Skeletal muscle cell (primary cell): ENCODE measurements at regions not wholly inside any gene's neighbourhood (a gene's known extent, or its start where the extent isn't known, plus 50 kb on each side); places are given as distances from the start of the nearest gene placed in this dataset.

Experiments used
- DNase-seq: peaks from one replicate; pipeline ENCODE4 v3.0.0-alpha.2; 2010; ENCODE audit warnings: low read depth
- H3K4me3 ChIP-seq: 2 replicates; pipeline ENCODE4 v1.5.1; 2011; ENCODE audit warnings: low read depth, mild to moderate bottlenecking, control low read depth, low read length, moderate library complexity

DNA sequence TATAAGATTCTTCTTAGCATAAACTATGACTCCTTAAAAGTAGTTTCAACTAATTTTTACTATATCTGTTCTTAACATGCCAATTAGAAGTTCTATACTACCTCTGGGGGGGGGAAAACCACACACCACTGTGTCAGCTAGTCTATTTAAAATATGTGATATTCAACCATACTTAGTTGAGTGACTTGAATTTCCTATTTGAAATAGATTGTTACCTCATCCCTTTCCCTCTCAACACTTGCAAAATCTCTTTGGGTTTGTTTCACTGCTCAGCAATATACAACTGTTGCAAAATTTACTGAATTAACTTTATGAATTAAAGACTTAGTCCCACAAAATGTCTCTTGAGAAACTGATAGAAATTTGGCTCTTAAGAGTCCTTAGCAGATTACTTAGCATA lies 151.1 kb upstream of the POU5F2 start:
- no peak overlapping the region for H3K4me3 ChIP-seq
- no peak for DNase-seq

DNA sequence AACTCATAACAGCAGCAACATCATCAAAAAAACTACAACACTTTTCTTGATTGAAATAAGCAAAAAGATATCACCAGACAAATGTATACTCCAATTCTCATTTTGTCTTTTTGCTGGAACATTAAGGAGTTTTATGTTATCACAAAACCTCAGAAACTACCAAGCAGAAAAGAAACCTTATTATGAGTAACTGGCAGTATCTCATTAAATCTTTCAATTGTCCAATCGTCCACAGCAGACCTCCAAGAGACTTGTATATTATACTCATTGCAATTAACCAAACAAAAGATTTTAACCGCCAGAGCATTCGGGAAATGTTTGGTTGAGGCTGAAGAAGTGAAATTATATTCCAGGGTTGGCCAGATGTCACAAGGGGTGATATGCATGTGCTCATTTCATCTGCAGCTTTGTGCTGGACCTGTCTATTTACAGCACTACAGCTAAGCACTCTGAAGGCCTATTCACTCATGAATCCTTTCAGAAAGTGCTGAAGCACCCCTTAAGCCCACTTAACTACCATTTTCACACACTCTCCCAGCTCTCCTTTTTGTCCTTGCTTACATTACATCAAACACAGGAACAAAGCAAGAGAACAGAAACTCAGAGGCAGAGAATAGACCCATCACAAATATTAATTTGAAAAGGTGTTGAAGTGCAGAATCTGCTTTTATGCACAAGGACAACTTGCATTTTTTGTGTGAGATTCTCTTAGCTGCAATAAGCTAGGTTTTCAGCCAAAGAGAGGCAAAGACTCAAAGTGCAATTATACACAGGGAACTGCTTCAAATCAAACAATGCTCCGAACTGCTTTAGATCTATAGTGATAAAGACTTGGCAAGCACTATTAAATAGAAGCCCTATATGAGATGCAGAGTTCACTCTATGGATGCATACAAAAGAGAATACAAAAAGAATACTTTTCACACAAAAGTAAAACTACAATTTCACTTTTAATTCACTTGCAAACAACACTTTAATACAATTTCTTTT lies 150.4 kb upstream of the POU5F2 start:
- no peak for DNase-seq
- no peak overlapping the region for H3K4me3 ChIP-seq

DNA sequence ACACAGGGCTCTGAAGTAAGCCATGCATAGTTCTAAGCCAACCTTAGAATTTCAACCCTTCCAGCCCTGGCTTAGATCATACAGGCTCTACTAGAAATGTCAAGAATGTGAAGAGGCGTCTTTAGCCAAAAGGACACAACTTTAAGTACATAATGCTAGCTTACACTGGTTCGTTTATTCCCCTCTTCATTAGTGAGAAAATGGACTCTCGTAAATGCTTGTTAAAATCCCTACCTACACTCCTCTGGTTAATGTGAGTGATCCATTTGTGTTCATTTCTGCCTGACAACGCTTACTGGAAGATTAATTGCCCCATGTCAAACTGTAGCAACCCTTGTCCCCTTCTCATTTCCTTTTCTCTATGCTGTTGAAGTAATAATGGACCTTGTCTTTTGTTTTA lies 149.3 kb upstream of the POU5F2 start:
- H3K4me3 ChIP-seq = no peak overlapping the region
- no peak for DNase-seq

DNA sequence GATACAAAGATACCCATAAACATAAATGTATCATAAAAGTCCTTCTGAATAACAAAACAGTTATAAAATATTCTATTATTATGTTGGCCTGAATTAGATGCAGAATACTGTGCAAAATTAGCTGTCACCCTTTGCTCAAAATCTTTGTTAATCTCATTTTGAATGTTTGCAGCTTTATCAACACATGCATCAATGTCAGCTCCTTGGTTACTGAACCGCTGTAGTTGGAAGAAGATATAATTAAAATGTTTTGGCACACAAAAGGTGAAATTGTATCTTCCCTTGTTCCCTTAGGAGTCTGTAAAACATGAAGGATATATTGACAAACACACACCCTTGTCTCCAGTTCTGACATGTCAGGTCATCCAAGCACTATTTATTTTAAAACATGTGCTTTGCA lies 146.3 kb upstream of the POU5F2 start:
- H3K4me3 ChIP-seq = no peak overlapping the region
- DNase-seq = no peak

DNA sequence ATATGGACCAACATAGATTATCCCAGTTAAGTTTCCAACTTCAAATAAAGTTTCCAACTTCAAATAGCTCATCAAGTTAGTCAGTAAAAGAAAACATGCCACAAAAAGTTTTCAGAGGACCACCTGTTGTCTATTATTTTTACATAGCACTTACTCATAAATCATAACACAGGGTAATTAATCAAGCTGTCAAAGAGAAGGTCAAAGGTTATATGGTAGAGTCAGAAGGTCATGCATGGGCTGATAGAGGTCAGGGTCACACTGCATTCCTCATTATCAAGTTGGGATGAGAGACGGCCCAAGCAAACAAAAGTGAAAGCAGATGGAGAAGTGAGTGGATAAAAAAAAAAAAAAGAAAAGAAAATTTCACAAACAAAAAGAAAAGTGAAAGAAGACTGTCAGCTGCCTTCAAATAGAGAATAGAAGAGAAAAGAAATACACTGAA lies 145.5 kb upstream of the POU5F2 start:
- no peak for DNase-seq
- no peak overlapping the region for H3K4me3 ChIP-seq

DNA sequence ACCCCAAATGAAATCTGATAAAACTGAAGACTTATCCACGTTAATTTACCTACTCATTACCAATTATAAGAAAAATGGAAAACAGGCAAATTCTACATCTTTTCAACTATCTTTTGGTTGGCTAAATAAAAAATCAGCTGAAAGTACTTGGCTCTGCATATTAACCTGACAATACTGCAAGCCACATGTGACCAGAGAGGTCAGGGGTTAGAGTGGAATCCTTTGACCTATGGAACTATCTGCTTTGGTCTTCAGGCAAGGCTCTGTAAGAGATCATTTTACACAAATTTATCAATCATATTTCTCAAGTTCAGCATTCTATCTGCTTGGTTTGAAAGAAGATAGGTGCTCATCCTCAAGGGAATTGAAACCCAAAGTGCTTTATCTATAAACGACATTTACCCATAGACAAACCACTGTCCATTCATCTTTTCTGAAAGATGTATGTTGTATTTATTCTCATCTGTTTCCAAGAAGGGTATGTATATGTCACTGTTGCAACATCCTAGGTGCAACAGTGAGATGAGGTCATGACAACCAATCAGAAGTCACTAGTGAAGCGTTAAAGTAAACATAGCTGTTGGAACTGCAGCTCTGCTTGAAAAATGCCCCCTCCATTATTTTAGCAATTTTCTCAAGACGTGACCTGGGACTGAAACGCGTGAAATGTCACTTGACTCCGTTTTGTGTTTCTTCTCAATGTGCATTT lies 144.9 kb upstream of the POU5F2 start:
- no peak for DNase-seq
- H3K4me3 ChIP-seq = no peak overlapping the region

DNA sequence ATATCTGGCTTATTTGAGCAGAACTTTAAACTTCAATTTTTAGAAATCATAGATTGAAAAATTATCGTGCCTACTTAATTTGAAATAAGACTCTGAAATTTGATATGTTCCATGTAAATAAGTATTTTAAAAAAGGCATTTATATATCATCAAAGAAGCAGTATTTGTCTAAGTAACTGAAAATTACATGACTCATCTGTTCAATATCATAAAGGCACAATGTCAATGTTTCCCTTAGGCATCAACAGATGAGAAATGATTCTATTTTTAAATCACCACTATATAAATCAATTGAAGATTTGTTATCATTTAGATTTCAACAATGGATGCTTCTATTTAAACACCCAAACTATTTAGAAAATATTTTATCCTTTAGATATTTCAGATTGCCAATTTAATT lies 142.9 kb upstream of the POU5F2 start:
- no peak for DNase-seq
- H3K4me3 ChIP-seq = no peak overlapping the region

DNA sequence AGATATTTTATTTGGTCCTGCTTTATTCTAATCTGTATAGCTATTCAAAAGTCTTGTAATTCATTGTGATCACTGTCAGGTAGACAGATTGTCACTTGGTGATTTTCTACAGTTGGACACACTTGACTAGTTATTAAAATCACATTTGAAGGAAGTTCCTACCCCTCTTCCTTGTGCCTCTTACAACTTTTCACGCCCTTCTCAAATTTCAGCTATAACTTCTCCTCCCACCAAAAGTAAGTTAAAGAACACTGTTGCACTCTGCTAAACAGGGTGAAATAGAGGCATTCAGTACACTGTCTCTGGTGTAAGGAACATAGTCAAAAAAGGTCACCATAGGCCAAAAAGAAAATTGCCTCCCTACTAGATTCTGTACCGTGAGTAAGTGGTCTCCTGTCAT lies 142.1 kb upstream of the POU5F2 start:
- no peak for DNase-seq
- no peak overlapping the region for H3K4me3 ChIP-seq

DNA sequence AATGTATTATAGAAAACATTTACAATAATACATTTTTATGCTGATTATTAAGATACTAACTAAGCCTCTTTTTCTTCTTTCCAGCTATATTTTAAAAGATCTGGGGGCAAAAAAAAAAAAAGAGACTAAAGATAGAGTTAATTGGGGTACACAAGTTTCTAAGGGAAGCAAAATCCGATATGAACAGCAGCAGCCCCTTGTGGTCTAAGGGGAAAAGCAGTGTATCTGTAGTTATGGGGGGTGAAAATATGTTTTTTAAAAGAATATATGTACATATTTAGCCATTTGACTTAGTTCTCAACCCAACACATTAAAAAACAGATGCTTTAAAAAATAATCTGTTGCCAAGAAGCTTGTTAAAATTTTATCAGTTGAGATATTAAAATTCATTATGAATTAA lies 134.3 kb upstream of the POU5F2 start:
- H3K4me3 ChIP-seq = no peak overlapping the region
- DNase-seq = no peak

DNA sequence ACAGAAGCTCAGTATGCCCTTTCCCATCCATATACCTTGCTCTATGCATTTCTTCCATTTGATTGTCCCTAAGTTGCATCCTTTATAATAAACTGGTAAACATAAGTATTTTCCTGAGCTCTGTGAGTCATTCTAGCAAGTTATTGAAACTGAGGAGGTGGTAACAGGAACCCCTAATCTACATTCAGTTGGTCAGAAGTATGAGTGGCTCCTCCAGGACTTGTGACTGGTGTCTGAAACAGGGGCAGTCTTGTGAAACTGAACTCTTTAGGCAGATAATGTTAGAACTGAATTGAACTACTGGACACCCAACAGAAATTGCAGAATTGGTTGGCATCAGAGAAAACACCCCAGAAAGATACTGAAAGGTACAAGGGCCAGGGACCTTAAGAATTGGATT lies 133.1 kb upstream of the POU5F2 start:
- no peak for DNase-seq
- H3K4me3 ChIP-seq = no peak overlapping the region

DNA sequence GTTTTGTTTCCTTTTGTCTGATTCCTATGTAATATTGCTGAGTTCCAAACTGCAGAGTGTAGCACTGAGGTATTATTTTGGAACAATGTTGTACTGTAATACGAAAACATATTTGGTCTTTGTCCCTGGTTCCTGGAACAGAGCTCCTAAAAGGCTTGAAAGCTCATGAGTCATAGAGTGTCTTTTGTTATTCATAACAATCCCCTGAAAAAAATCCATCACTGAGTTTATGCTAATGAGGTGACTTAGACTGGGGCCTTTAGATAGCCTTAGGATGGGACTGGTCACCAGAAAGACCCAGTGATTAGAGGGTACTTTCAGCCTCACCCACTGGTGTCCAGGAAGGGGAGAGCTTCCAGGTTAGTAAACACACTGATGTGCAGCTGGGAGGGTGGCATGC lies 132.7 kb upstream of the POU5F2 start:
- no peak overlapping the region for H3K4me3 ChIP-seq
- DNase-seq = no peak

DNA sequence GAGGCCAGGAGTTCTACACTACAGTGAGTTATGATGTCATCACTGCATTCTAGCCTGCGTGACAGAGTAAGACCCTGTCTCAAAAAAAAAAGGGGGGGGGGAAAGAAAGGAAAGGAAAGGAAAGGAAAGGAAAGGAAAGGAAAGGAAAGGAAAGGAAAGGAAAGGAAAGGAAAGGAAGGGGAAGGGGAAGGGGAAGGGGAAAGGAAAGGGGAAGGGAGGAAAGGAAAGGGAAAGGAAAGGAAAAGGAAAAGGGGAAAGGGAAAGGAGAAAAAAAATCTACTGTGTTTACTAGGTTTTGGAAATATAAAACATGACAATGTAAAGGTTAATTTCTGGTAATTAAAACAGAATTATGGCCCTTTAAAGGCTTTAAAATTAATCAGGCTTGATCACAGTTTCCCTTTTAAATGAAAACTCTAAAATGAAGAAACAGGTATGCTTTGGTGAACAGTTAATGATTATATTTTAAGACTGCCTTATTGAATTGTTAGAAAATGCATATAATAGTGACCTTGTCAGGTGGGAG lies 131.9 kb upstream of the POU5F2 start:
- H3K4me3 ChIP-seq = no peak overlapping the region
- DNase-seq = no peak

DNA sequence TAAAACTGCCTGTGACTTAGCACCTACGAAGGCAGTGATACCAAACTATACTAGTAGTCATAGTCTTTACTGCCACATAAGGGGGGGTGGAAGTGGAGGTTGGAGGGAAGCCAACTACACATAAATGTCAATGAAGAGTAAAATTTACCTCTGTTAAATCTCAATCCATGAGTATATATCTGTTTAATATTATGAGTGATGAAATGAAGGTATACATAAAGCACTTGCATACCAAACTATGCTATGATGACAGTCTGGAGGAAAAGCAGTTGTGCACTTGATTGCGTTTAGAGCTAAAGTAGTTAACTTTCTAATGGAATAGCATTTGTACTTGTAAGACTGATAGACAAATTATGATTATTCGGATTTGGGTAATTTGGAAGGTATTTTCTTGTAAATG lies 129.2 kb upstream of the POU5F2 start:
- DNase-seq = no peak
- no peak overlapping the region for H3K4me3 ChIP-seq

DNA sequence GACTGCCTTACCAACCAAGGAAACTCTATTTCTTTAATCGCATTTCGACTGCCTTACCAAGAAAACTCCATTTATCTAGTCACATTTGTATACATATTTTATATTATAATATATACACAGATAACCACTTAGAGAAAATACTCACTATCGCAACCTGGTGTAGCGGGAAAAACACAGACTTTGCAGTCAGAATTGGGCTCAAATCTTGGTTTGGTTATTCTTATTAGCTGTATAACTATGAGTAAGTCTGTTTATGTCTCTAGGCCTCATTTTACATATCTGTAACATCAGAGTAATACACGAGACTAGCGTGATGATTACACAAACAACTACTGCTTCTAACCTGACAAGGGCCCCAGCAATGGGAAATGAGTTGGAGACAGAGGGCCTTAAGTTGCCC lies 127.5 kb upstream of the POU5F2 start:
- H3K4me3 ChIP-seq = no peak overlapping the region
- no peak for DNase-seq

DNA sequence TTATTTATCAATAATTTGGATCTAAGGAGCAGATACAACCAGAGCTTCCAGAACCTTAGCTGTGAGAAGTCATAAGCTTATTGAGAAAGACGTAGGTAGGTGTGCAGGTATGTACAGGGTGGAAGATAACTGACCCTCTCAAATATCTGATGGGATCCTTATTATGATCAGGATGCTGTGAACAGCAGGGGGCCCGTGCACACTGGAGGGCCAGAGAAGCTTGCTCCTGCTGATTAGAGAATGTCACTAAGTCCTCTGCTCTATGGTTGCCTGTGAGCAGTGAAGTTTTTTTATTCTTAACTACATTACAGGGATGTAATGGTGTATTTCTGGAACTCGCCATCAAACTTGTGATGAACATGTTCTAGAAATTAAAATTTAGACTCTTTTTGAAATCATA lies 108.9 kb upstream of the POU5F2 start:
- no peak for DNase-seq
- no peak overlapping the region for H3K4me3 ChIP-seq

DNA sequence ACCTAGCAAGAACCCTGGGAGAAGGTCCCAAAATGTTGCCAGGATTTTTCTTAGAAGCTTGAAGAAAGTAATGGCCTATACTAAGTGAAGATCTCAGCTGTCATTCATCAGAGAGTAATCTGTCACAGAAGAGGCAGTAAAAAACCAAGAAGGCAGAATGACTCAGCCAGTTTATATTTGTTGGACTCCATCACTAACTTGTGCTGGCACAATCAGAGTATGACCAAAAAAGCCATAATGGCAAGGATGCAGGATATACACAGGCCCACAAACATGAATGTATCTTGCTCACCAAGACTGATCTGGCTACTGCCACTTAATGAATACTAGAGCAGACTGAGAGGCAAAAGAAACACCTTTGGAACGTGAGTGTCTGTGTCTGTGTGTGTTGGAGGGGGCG lies 104.0 kb upstream of the POU5F2 start:
- DNase-seq = no peak
- no peak overlapping the region for H3K4me3 ChIP-seq

DNA sequence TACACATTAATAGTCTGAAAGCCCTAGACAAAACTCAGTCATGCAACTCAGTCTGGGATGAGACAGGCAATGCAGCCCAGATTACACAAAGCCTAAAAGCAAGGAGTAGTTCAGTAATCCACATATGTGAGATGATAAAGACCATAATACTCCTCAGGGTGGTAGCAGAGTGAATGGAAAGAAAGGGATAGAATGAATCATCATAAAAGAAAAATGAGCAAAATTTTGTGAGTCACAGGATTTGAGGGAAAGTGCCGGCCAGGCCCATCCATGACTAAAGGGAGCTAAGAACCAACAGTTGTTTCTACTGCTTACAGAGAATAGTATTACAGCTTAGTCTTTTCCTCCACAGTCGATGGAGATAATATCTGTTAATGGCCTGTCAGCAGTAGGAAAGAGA lies 90.0 kb upstream of the POU5F2 start:
- H3K4me3 ChIP-seq = no peak overlapping the region
- DNase-seq = peak; percentile 60

DNA sequence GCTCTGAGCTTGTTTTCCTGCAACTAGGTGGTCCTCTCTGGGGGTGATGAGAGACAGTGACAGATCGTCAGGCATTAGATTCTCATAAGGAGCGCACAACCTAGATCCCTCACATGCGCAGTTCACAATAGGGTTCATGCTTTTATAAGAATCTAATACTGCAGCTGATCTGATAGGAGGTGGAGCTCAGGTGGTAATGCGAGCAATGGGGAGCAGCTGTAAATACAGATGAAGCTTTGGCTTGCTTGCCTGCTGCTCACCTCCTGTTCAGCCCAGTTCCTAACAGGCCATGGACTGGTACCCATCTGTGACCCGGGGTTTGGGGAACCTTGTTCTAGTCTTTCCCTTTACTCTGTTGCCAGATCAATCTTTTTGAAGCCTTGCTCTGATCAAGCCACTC lies 89.5 kb upstream of the POU5F2 start:
- DNase-seq = no peak
- no peak overlapping the region for H3K4me3 ChIP-seq

DNA sequence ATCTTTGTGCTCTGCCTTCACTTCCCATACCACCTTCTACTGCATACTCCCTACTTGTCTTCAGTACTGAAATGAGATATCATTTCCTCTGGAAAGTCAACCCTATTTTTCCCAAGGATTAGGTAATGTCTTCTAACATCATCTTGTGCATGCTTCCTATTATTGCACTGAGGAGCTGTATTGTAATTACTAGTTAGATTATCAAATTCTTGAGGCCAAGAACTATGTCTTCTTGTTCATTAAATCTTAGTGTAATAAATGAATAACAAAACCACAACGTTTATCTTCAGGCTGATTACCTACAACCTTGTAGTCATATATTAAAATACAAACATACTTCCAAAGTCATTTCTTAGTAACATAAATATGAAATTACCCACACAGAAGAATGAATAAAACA lies 87.9 kb upstream of the POU5F2 start:
- H3K4me3 ChIP-seq = no peak overlapping the region
- DNase-seq = no peak

DNA sequence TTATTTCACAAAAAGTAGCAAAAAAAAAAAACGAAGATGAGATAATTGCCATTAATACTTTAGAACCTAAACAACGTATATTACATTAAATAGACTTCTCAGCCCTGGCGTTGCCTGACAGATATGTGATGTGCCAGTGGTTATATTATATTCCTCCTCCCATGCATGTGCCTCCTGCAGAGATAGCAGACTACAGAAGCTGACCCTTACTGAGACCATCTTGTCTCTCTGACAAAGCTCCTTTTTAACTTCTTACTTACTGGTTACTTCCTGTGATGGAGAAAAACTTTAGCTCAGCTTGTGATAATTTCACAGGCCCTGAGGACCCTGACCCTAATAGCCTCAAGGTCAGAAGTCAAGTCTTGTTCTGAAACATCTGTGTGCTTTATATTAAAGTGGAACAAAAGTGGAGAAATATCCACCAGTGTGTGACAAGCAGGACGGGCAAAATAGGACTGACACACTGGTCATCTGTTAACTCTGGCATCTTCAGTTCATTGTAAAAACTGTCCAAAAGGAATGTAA lies 80.6 kb upstream of the POU5F2 start:
- no peak overlapping the region for H3K4me3 ChIP-seq

More for the DNA sequence above, 80.6 kb upstream of the POU5F2 start:
- DNase-seq = no peak
